OCI-LY7 (cell line): ENCODE measurements at regions not wholly inside any gene's neighbourhood (a gene's known extent, or its start where the extent isn't known, plus 50 kb on each side); places are given as distances from the start of the nearest gene placed in this dataset.

ENCODE experiments used
- BruUV-seq: library from RNA; stranded (reverse); fragments of 400-500 nt; replicated peaks from 2 replicates; lab custom pipeline; 2021; lab: Mats Ljungman, UMichigan
- CTCF ChIA-PET: fragments of 300-600 bp; sonication (Branson Sonifier 250); formaldehyde crosslinking; loops from one replicate; lab custom pipeline; 2022; ENCODE audit warnings: antibody characterized with exemption; ENCODE audit not compliant: unreplicated experiment; lab: Charles Lee
- POLR2A ChIA-PET: fragments of 300-600 bp; sonication (Branson Sonifier 250); formaldehyde crosslinking; loops from one replicate; lab custom pipeline; 2022; ENCODE audit warnings: antibody characterized with exemption; lab: Charles Lee
- DNase-seq: peaks from one replicate; pipeline ENCODE4 v3.0.0-alpha.2; 2015; ENCODE audit warnings: low spot score
- H2AFZ ChIP-seq: fragments of 200-600 bp; sonication (generic), shearing (Covaris generic); 2 replicates; pipeline ENCODE4 v1.6.1; 2014; ENCODE audit warnings: mild to moderate bottlenecking, antibody characterized with exemption, low read length, moderate library complexity
- H3K27ac ChIP-seq: fragments of 200-600 bp; sonication (generic); 2 replicates; pipeline ENCODE4 v1.5.1; 2014; ENCODE audit warnings: mixed run types, low read depth, mild to moderate bottlenecking, moderate library complexity, low read length, inconsistent platforms; ENCODE audit not compliant: poor library complexity, severe bottlenecking
- H3K36me3 ChIP-seq: fragments of 200-600 bp; sonication (generic); 2 replicates; pipeline ENCODE4 v1.6.1; 2014; ENCODE audit warnings: mild to moderate bottlenecking, antibody characterized with exemption, low read length, moderate library complexity, mixed read lengths; ENCODE audit not compliant: insufficient read depth
- H3K4me1 ChIP-seq: fragments of 200-600 bp; sonication (generic); 2 replicates; pipeline ENCODE4 v1.5.1; 2014; ENCODE audit warnings: mild to moderate bottlenecking, low read length; ENCODE audit not compliant: insufficient read depth, poor library complexity, severe bottlenecking
- H3K4me2 ChIP-seq: fragments of 200-600 bp; sonication (generic); 2 replicates; pipeline ENCODE4 v1.6.1; 2014; ENCODE audit warnings: mild to moderate bottlenecking, low read length
- H3K4me3 ChIP-seq: fragments of 200-600 bp; sonication (generic); 2 replicates; pipeline ENCODE4 v1.5.1; 2014; ENCODE audit warnings: mild to moderate bottlenecking, low read depth, low read length; ENCODE audit not compliant: poor library complexity, severe bottlenecking
- H3K79me2 ChIP-seq: fragments of 200-600 bp; sonication (generic); 2 replicates; pipeline ENCODE4 v1.6.1; 2016; ENCODE audit warnings: low read depth, mild to moderate bottlenecking, low read length, moderate library complexity, mixed read lengths; ENCODE audit not compliant: insufficient read depth
- H3K9me2 ChIP-seq: fragments of 200-600 bp; sonication (generic); 2 replicates; pipeline ENCODE4 v1.6.1; 2016; ENCODE audit warnings: mild to moderate bottlenecking, low read length, mixed read lengths; ENCODE audit not compliant: insufficient read depth
- H3K9me3 ChIP-seq: fragments of 200-600 bp; sonication (generic); 2 replicates; pipeline ENCODE4 v1.6.1; 2014; ENCODE audit warnings: mild to moderate bottlenecking, mixed run types, low read length, mixed read lengths
- H4K20me1 ChIP-seq: fragments of 200-600 bp; sonication (generic); 2 replicates; pipeline ENCODE4 v1.6.1; 2014; ENCODE audit warnings: mild to moderate bottlenecking, antibody characterized with exemption, low read length, moderate library complexity, mixed read lengths; ENCODE audit not compliant: insufficient read depth
- CTCF ChIP-seq: fragments of 200-600 bp; sonication (generic); conservative IDR thresholded peaks from 2 replicates; pipeline ENCODE4 v1.5.1; 2014; ENCODE audit warnings: mild to moderate bottlenecking, antibody characterized with exemption, low read length, moderate library complexity, mixed read lengths
- EZH2phosphoT487 ChIP-seq: fragments of 200-600 bp; sonication (generic); IDR thresholded peaks from 2 replicates; pipeline ENCODE4 v1.6.1; 2018; ENCODE audit warnings: low read depth, borderline replicate concordance, mild to moderate bottlenecking, mixed run types, antibody characterized with exemption, low read length, moderate library complexity, mixed read lengths
- intact Hi-C: fragments of 100-400 bp; cut with micrococcal nuclease; formaldehyde crosslinking; loops from one replicate; pipeline ENCODE4 v1.10.0; 2022; ENCODE audit not compliant: unreplicated experiment

GRCh38 chr1:99198393-99198792 lies 65.9 kb upstream of the PLPPR4 start:
- Histone ChIP-seq H3K79me2 (no peaks in the 10 kb centered on the region), H4K20me1 (no peaks in the 10 kb centered on the region), H3K36me3 (no peaks in the 10 kb centered on the region), H2AFZ (no peak overlapping the region), H3K4me2 (no peak overlapping the region), H3K4me3 (no peak overlapping the region), H3K27ac (no peak overlapping the region), H3K4me1 (no peaks in the 10 kb centered on the region), H3K9me2 (no peaks in the 10 kb centered on the region), H3K9me3 (no peaks in the 10 kb centered on the region)
- TF ChIP-seq EZH2phosphoT487 = no peak
- TF ChIP-seq CTCF = no peak
- intact Hi-C loops = no loop called here
- ChIA-PET POLR2A (interaction anchor here (1.0 kb wide), 1 partner anchor 37 kb away, joined by 3 read pairs; no protein-coding TSS in a partner anchor), CTCF (no interaction called here)
- BruUV-seq = no TSS peak
- DNase-seq = no peak

- no TSS peak for BruUV-seq
Measured at GRCh38 chr1:99207216-99207615, 57.1 kb upstream of the PLPPR4 start.

More at GRCh38 chr1:99207216-99207615, 57.1 kb upstream of the PLPPR4 start:
- no peak overlapping the region for H2AFZ ChIP-seq
- CTCF ChIA-PET = no interaction called here
- H3K4me1 ChIP-seq = no peaks in the 10 kb centered on the region
- H3K9me2 ChIP-seq = no peaks in the 10 kb centered on the region
- H3K4me3 ChIP-seq = no peak overlapping the region
- H3K36me3 ChIP-seq = no peaks in the 10 kb centered on the region
- no peak for DNase-seq
- intact Hi-C loops = no loop called here
- no peak overlapping the region for H3K27ac ChIP-seq
- H3K79me2 ChIP-seq = no peaks in the 10 kb centered on the region
- POLR2A ChIA-PET = no interaction called here
- no peaks in the 10 kb centered on the region for H3K9me3 ChIP-seq
- H3K4me2 ChIP-seq = no peak overlapping the region
- no peaks in the 10 kb centered on the region for H4K20me1 ChIP-seq
- TF ChIP-seq EZH2phosphoT487 = no peak
- TF ChIP-seq CTCF = no peak
